K562 (cell line): ENCODE measurements at regions not wholly inside any gene's neighbourhood (a gene's known extent, or its start where the extent isn't known, plus 50 kb on each side); places are given as distances from the start of the nearest gene placed in this dataset.
"Not testable (repeated sequence)": the region's sequence is repeated elsewhere in the genome, so short reads cannot be mapped to it uniquely, and the experiment has no call there.

ENCODE experiments used
- ATAC-seq: fragments of 200-7000 bp; cut with Tn5 transposase; 3 replicates; pipeline ENCODE4 v1.9.1; 2020; ENCODE audit warnings: moderate library complexity
- BruUV-seq: library from RNA; stranded (reverse); fragments of 400-500 nt; replicated peaks from 2 replicates; lab custom pipeline; 2021; lab: Mats Ljungman, UMichigan
- CTCF ChIA-PET: fragments of 300-600 bp; formaldehyde crosslinking; extraction: SDS; loops from one replicate; lab custom pipeline; 2021; ENCODE audit warnings: low intra/inter-chr PET ratio; lab: Yijun Ruan, JAX
- POLR2A ChIA-PET: fragments of 300-600, 350-650 bp; sonication (Branson Sonifier 250); formaldehyde crosslinking; extraction: SDS; loops from one replicate; lab custom pipeline; 2021; ENCODE audit warnings: antibody characterized with exemption, inconsistent platforms; lab: Yijun Ruan, JAX
- DNase-seq, 4 experiments: peaks; one replicate each; pipeline versions ENCODE4 v3.0.0 to v3.0.0-alpha.2; 2011 to 2018; ENCODE audit warnings: low spot score in 3 of 4, mixed read lengths in 3 of 4; ENCODE audit errors: extremely low read depth in 1 of 4
- FAIRE-seq: peaks from 2 replicates; lab custom pipeline; 2011; peaks lifted over from hg19 to GRCh38; lab: Jason Lieb, UNC
- H2AFZ ChIP-seq: 2 replicates; pipeline ENCODE4 v1.6.0; 2011; ENCODE audit warnings: low read depth, low read length, control low read depth, inconsistent platforms
- H3K27ac ChIP-seq: fragments of 200-600 bp; 3 replicates; pipeline ENCODE4 v1.8.0; 2011; ENCODE audit warnings: low read depth, mild to moderate bottlenecking, control low read depth, inconsistent platforms, low read length, moderate library complexity, mixed read lengths; ENCODE audit errors: extremely low read depth
- H3K27me3 ChIP-seq, 2 experiments: fragments of 300-600 bp in 1 of 2; 2 replicates in 1 of 2; 3 replicates in 1 of 2; pipeline versions ENCODE4 v1.6.0 to v1.8.0; 2011; ENCODE audit warnings: inconsistent platforms in 2 of 2, low read length in 2 of 2, mild to moderate bottlenecking in 1 of 2, mixed read lengths in 1 of 2, moderate library complexity in 1 of 2; ENCODE audit not compliant: control insufficient read depth in 2 of 2, insufficient read depth in 2 of 2
- H3K36me3 ChIP-seq: fragments of 300-600 bp; 3 replicates; pipeline ENCODE4 v1.8.0; 2011; ENCODE audit warnings: mild to moderate bottlenecking, low read length, inconsistent platforms; ENCODE audit not compliant: control insufficient read depth, insufficient read depth
- H3K4me1 ChIP-seq, 2 experiments: fragments of 200-600 bp in 1 of 2; replicated peaks in 1 of 2; 2 replicates in 1 of 2; 3 replicates in 1 of 2; pipeline versions ENCODE4 v1.5.1 to v1.8.0; 2011; ENCODE audit warnings: inconsistent platforms in 2 of 2, low read length in 2 of 2, mild to moderate bottlenecking in 1 of 2, mixed read lengths in 1 of 2, moderate library complexity in 1 of 2; ENCODE audit not compliant: control insufficient read depth in 2 of 2, insufficient read depth in 2 of 2
- H3K4me2 ChIP-seq: 2 replicates; pipeline ENCODE4 v1.6.1; 2011; ENCODE audit warnings: low read length, control low read depth, inconsistent platforms, mixed read lengths; ENCODE audit not compliant: insufficient read depth
- H3K4me3 ChIP-seq: fragments of 200-600 bp; sonication (generic), shearing (Covaris generic); 2 replicates; pipeline ENCODE4 v1.5.1; 2016; ENCODE audit warnings: control low read depth, inconsistent platforms
- H3K79me2 ChIP-seq: fragments of 200-600 bp; 3 replicates; pipeline ENCODE4 v1.8.0; 2011; ENCODE audit warnings: low read length, inconsistent platforms; ENCODE audit not compliant: control insufficient read depth, insufficient read depth
- H3K9ac ChIP-seq, 2 experiments: 2 replicates each; pipeline versions ENCODE4 v1.6.0 to v1.6.1; 2011; ENCODE audit warnings: low read depth in 2 of 2, low read length in 2 of 2, control low read depth in 1 of 2, inconsistent platforms in 1 of 2, mild to moderate bottlenecking in 1 of 2, mixed read lengths in 1 of 2; ENCODE audit not compliant: insufficient read depth in 1 of 2
- H3K9me1 ChIP-seq: one replicate; pipeline ENCODE4 v1.6.0; 2011; ENCODE audit warnings: inconsistent platforms, mild to moderate bottlenecking, low read length, moderate library complexity; ENCODE audit not compliant: control insufficient read depth, insufficient read depth
- H3K9me3 ChIP-seq: replicated peaks from 2 replicates; pipeline ENCODE4 v1.5.1; 2011; ENCODE audit warnings: low read depth, low read length, inconsistent platforms; ENCODE audit not compliant: control insufficient read depth, insufficient read depth
- H4K20me1 ChIP-seq: replicated peaks from 2 replicates; pipeline ENCODE4 v1.6.1; 2011; ENCODE audit warnings: low read length, inconsistent platforms, mixed read lengths; ENCODE audit not compliant: control insufficient read depth, insufficient read depth
- RBFOX2 ChIP-seq: fragments of 200-400 bp; formaldehyde crosslinking; IDR thresholded peaks from 2 replicates; pipeline ENCODE4 v1.6.1; 2017; ENCODE audit warnings: low read depth, mild to moderate bottlenecking, low read length, moderate library complexity
- WGBS: fragments of 100-300 bp; shearing (Covaris generic); methylation state at CpG from one replicate; pipeline ENCODE4 v1.1.6; 2016; ENCODE audit warnings: low coverage, mixed read lengths; ENCODE audit not compliant: insufficient coverage; ENCODE audit errors: missing lambda C conversion rate; 5-methylcytosine and 5-hydroxymethylcytosine counted together
- in situ Hi-C: fragments of 300-500 bp; cut with MboI; formaldehyde crosslinking; loops from 4 replicates; pipeline ENCODE4 v1.15.0; 2018; ENCODE audit warnings: inconsistent platforms, mixed read lengths
- intact Hi-C: fragments of 100-400 bp; cut with micrococcal nuclease; formaldehyde crosslinking; loops from 2 replicates; pipeline ENCODE4 v1.14.2; 2022
- TF ChIP-seq, protein P1 (sequence below): fragments of 450-650 bp; IDR thresholded peaks from 2 replicates; pipeline ENCODE4 v1.6.1; 2016; ENCODE audit warnings: mild to moderate bottlenecking, moderate library complexity

DNA sequence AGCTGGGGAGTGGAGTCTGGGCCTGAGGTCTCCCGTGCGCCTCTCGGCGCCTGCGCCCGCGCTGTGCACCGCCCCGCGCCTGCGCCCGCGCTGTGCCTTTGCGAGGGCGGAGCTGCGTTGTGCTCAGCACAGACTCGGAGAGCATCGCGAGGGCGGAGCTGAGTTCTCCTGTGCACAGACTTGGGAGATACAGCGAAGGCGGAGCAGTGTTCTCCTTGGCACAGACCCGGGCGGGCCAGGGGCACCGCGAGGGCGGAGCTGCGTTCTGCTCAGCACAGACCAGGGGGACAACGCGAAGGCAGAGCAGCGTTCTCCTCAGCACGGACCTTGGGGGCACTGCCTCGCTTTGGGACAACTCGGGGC, 894.1 kb downstream of the RPIA start (continued):
- TF ChIP-seq, protein P1, sequence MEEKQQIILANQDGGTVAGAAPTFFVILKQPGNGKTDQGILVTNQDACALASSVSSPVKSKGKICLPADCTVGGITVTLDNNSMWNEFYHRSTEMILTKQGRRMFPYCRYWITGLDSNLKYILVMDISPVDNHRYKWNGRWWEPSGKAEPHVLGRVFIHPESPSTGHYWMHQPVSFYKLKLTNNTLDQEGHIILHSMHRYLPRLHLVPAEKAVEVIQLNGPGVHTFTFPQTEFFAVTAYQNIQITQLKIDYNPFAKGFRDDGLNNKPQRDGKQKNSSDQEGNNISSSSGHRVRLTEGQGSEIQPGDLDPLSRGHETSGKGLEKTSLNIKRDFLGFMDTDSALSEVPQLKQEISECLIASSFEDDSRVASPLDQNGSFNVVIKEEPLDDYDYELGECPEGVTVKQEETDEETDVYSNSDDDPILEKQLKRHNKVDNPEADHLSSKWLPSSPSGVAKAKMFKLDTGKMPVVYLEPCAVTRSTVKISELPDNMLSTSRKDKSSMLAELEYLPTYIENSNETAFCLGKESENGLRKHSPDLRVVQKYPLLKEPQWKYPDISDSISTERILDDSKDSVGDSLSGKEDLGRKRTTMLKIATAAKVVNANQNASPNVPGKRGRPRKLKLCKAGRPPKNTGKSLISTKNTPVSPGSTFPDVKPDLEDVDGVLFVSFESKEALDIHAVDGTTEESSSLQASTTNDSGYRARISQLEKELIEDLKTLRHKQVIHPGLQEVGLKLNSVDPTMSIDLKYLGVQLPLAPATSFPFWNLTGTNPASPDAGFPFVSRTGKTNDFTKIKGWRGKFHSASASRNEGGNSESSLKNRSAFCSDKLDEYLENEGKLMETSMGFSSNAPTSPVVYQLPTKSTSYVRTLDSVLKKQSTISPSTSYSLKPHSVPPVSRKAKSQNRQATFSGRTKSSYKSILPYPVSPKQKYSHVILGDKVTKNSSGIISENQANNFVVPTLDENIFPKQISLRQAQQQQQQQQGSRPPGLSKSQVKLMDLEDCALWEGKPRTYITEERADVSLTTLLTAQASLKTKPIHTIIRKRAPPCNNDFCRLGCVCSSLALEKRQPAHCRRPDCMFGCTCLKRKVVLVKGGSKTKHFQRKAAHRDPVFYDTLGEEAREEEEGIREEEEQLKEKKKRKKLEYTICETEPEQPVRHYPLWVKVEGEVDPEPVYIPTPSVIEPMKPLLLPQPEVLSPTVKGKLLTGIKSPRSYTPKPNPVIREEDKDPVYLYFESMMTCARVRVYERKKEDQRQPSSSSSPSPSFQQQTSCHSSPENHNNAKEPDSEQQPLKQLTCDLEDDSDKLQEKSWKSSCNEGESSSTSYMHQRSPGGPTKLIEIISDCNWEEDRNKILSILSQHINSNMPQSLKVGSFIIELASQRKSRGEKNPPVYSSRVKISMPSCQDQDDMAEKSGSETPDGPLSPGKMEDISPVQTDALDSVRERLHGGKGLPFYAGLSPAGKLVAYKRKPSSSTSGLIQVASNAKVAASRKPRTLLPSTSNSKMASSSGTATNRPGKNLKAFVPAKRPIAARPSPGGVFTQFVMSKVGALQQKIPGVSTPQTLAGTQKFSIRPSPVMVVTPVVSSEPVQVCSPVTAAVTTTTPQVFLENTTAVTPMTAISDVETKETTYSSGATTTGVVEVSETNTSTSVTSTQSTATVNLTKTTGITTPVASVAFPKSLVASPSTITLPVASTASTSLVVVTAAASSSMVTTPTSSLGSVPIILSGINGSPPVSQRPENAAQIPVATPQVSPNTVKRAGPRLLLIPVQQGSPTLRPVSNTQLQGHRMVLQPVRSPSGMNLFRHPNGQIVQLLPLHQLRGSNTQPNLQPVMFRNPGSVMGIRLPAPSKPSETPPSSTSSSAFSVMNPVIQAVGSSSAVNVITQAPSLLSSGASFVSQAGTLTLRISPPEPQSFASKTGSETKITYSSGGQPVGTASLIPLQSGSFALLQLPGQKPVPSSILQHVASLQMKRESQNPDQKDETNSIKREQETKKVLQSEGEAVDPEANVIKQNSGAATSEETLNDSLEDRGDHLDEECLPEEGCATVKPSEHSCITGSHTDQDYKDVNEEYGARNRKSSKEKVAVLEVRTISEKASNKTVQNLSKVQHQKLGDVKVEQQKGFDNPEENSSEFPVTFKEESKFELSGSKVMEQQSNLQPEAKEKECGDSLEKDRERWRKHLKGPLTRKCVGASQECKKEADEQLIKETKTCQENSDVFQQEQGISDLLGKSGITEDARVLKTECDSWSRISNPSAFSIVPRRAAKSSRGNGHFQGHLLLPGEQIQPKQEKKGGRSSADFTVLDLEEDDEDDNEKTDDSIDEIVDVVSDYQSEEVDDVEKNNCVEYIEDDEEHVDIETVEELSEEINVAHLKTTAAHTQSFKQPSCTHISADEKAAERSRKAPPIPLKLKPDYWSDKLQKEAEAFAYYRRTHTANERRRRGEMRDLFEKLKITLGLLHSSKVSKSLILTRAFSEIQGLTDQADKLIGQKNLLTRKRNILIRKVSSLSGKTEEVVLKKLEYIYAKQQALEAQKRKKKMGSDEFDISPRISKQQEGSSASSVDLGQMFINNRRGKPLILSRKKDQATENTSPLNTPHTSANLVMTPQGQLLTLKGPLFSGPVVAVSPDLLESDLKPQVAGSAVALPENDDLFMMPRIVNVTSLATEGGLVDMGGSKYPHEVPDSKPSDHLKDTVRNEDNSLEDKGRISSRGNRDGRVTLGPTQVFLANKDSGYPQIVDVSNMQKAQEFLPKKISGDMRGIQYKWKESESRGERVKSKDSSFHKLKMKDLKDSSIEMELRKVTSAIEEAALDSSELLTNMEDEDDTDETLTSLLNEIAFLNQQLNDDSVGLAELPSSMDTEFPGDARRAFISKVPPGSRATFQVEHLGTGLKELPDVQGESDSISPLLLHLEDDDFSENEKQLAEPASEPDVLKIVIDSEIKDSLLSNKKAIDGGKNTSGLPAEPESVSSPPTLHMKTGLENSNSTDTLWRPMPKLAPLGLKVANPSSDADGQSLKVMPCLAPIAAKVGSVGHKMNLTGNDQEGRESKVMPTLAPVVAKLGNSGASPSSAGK: peak; percentile 21; the same call in 1 of the 2 replicates
- TF ChIP-seq RBFOX2: peak; percentile 60
- TF ChIP-seq, all 486 proteins: peak for 15; not testable (repeated sequence) for 471

DNA sequence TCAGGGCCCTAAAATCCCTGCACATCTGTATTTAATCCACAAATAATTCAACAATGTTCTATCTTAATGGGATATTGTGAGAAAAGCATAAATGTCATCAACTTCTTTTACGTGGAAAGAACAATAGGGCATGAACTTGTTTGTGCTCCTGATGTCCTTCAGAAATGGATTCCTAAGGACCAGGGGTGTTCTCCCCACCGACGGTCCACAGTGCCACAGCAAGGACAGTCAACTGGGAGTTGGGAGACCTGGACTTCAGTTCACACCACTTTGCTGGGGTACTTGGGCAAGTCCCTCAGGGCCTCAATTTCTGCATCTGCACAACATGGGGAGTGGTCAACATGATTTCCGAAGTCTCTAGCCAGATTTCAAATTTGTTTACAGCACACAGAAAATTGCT, 908.4 kb downstream of the RPIA start:
- H3K36me3 ChIP-seq, ATAC-seq, H3K9ac ChIP-seq, H3K27me3 ChIP-seq, H3K79me2 ChIP-seq, DNase-seq, POLR2A ChIA-PET, H3K9me3 ChIP-seq, in situ Hi-C loops, CTCF ChIA-PET, BruUV-seq, H3K27ac ChIP-seq, H3K4me3 ChIP-seq, FAIRE-seq, H4K20me1 ChIP-seq, H3K4me2 ChIP-seq, H2AFZ ChIP-seq, H3K9me1 ChIP-seq, intact Hi-C loops, H3K4me1 ChIP-seq: not testable (repeated sequence)
- WGBS: 0% methylated on average over 3 of the region's 4 CpGs

DNA sequence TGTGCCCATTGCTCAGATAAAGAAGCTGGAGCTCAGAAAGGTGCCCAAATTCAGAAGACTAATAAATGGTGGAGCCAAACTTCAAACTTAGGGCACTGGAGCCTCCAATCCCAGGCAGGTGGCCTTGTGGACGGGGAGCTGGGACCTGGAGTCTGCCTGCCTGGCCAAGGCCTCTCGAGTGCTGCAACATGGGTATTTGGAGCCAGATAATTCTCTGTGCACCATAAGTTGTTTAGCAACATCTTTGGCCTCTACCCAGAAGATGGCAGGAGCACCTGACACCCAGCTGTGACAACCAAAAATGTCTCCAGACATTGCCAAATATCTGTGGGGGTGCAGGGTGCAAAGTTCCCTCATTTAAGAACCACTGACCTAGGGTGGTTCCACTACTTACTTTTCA, 915.0 kb downstream of the RPIA start:
- H3K9me3 ChIP-seq, H4K20me1 ChIP-seq, intact Hi-C loops, H3K79me2 ChIP-seq, in situ Hi-C loops, H3K9me1 ChIP-seq, H3K4me2 ChIP-seq, CTCF ChIA-PET, FAIRE-seq, H3K36me3 ChIP-seq, BruUV-seq, ATAC-seq, H3K4me3 ChIP-seq, H2AFZ ChIP-seq, H3K4me1 ChIP-seq, POLR2A ChIA-PET, H3K27ac ChIP-seq, DNase-seq, H3K9ac ChIP-seq: not testable (repeated sequence)
- 0% methylated on average over 2 of the region's 2 CpGs for WGBS
- peaks cover 0 to 15% of the 10 kb centered on the region in 2 experiments; a peak in 2 of 5 replicates for H3K27me3 ChIP-seq
